IMR-90 (cell line): ENCODE measurements at regions not wholly inside any gene's neighbourhood (a gene's known extent, or its start where the extent isn't known, plus 50 kb on each side); places are given as distances from the start of the nearest gene placed in this dataset.

Source experiments
- ATAC-seq: fragments of 200-7000 bp; cut with Tn5 transposase; 2 replicates; pipeline ENCODE4 v1.9.1; 2020; ENCODE audit warnings: low read depth, mild to moderate bottlenecking, moderate library complexity
- BruUV-seq: library from RNA; stranded (reverse); fragments of 400-500 nt; replicated peaks from 2 replicates; lab custom pipeline; 2021; lab: Mats Ljungman, UMichigan
- CTCF ChIA-PET: fragments of 300-600 bp; formaldehyde crosslinking; extraction: SDS; loops from one replicate; lab custom pipeline; 2021; ENCODE audit warnings: antibody characterized with exemption; lab: Yijun Ruan, JAX
- POLR2A ChIA-PET: fragments of 300-600 bp; sonication (Branson Sonifier 250); formaldehyde crosslinking; loops from one replicate; lab custom pipeline; 2022; ENCODE audit warnings: antibody characterized with exemption; ENCODE audit not compliant: unreplicated experiment; lab: Charles Lee
- DNase-seq: peaks from one replicate; pipeline ENCODE4 v3.0.0; 2013
- H2AFZ ChIP-seq: replicated peaks from 2 replicates; pipeline ENCODE3; 2013; ENCODE audit warnings: low read length, mild to moderate bottlenecking; ENCODE audit not compliant: poor library complexity
- H2AK5ac ChIP-seq: 2 replicates; pipeline ENCODE4 v1.6.1; 2013; ENCODE audit warnings: low read depth, low read length, inconsistent platforms
- H2AK9ac ChIP-seq: replicated peaks from 2 replicates; pipeline ENCODE3; 2013; ENCODE audit warnings: mild to moderate bottlenecking, low read depth, low read length, moderate library complexity; ENCODE audit not compliant: poor library complexity
- H2BK120ac ChIP-seq: 2 replicates; pipeline ENCODE4 v1.6.1; 2013; ENCODE audit warnings: low read depth, low read length, inconsistent platforms
- H2BK15ac ChIP-seq: 3 replicates; pipeline ENCODE4 v1.6.1; 2013; ENCODE audit warnings: low read depth, low read length, inconsistent platforms
- H2BK20ac ChIP-seq: 2 replicates; pipeline ENCODE4 v1.6.1; 2013; ENCODE audit warnings: low read depth, mild to moderate bottlenecking, inconsistent platforms, low read length, moderate library complexity
- H2BK5ac ChIP-seq: 2 replicates; pipeline ENCODE4 v1.6.1; 2013; ENCODE audit warnings: mild to moderate bottlenecking, low read depth, low read length, inconsistent platforms; ENCODE audit not compliant: poor library complexity, severe bottlenecking
- H3K14ac ChIP-seq: replicated peaks from 2 replicates; pipeline ENCODE4 v1.6.1; 2013; ENCODE audit warnings: low read depth, low read length, inconsistent platforms
- H3K18ac ChIP-seq: 2 replicates; pipeline ENCODE4 v1.6.1; 2013; ENCODE audit warnings: low read depth, low read length, control low read depth
- H3K23ac ChIP-seq: 2 replicates; pipeline ENCODE4 v1.6.1; 2013; ENCODE audit warnings: low read depth, low read length, inconsistent platforms
- H3K27ac ChIP-seq: 2 replicates; pipeline ENCODE4 v1.5.1; 2013; ENCODE audit warnings: mild to moderate bottlenecking, control low read depth, low read length; ENCODE audit not compliant: insufficient read depth
- H3K27me3 ChIP-seq: 2 replicates; pipeline ENCODE4 v1.6.1; 2013; ENCODE audit warnings: low read length; ENCODE audit not compliant: control insufficient read depth, insufficient read depth
- H3K36me3 ChIP-seq: 2 replicates; pipeline ENCODE4 v1.6.1; 2013; ENCODE audit warnings: low read length, mixed read lengths; ENCODE audit not compliant: control insufficient read depth, insufficient read depth
- H3K4ac ChIP-seq: 2 replicates; pipeline ENCODE4 v1.6.1; 2013; ENCODE audit warnings: low read depth, low read length, inconsistent platforms
- H3K4me1 ChIP-seq: 2 replicates; pipeline ENCODE4 v1.6.1; 2013; ENCODE audit warnings: low read length, mixed read lengths; ENCODE audit not compliant: control insufficient read depth, insufficient read depth
- H3K4me2 ChIP-seq: 2 replicates; pipeline ENCODE4 v1.6.1; 2013; ENCODE audit warnings: low read depth, mild to moderate bottlenecking, control low read depth, low read length, moderate library complexity
- H3K4me3 ChIP-seq: 2 replicates; pipeline ENCODE4 v1.5.1; 2013; ENCODE audit warnings: low read depth, mild to moderate bottlenecking, control low read depth, low read length, moderate library complexity; ENCODE audit not compliant: insufficient read depth
- H3K56ac ChIP-seq: 2 replicates; pipeline ENCODE4 v1.6.1; 2013; ENCODE audit warnings: low read length, inconsistent platforms; ENCODE audit not compliant: insufficient read depth; ENCODE audit errors: extremely low read depth
- H3K79me1 ChIP-seq, 2 experiments: 2 replicates each; pipeline ENCODE4 v1.6.1; 2013; ENCODE audit warnings: low read length in 2 of 2, inconsistent platforms in 1 of 2, low read depth in 1 of 2
- H3K9ac ChIP-seq: 2 replicates; pipeline ENCODE4 v1.6.1; 2013; ENCODE audit warnings: low read depth, low read length, control low read depth
- H3K9me1 ChIP-seq: 2 replicates; pipeline ENCODE4 v1.6.1; 2013; ENCODE audit warnings: low read length, inconsistent platforms; ENCODE audit not compliant: insufficient read depth
- H3K9me3 ChIP-seq: 2 replicates; pipeline ENCODE4 v1.6.1; 2013; ENCODE audit warnings: low read length; ENCODE audit not compliant: control insufficient read depth, insufficient read depth
- H4K20me1 ChIP-seq: 2 replicates; pipeline ENCODE4 v1.6.1; 2013; ENCODE audit warnings: low read length, inconsistent platforms; ENCODE audit not compliant: insufficient read depth
- H4K5ac ChIP-seq: 2 replicates; pipeline ENCODE4 v1.6.1; 2013; ENCODE audit warnings: mild to moderate bottlenecking, low read depth, low read length, control low read depth
- H4K8ac ChIP-seq, 2 experiments: 2 replicates each; pipeline ENCODE4 v1.6.1; 2013; ENCODE audit warnings: low read depth in 2 of 2, low read length in 2 of 2, control low read depth in 1 of 2, inconsistent platforms in 1 of 2
- H4K91ac ChIP-seq: 2 replicates; pipeline ENCODE4 v1.6.1; 2013; ENCODE audit warnings: low read depth, low read length, inconsistent platforms; ENCODE audit not compliant: insufficient read depth
- BHLHE40 ChIP-seq: fragments of 150-350 bp; IDR thresholded peaks from 2 replicates; pipeline ENCODE4 v1.6.1; 2016; ENCODE audit warnings: mild to moderate bottlenecking, low read depth, low read length
- FOS ChIP-seq: fragments of 150-350 bp; IDR thresholded peaks from 2 replicates; pipeline ENCODE4 v1.6.1; 2016; ENCODE audit warnings: low read depth, low read length
- MAFK ChIP-seq: IDR thresholded peaks from 2 replicates; pipeline ENCODE4 v1.6.1; 2012; ENCODE audit warnings: low read depth, low read length, improper control_type of control experiment
- NFE2L2 ChIP-seq: fragments of 150-350 bp; IDR thresholded peaks from 2 replicates; pipeline ENCODE4 v1.6.1; 2016; ENCODE audit warnings: low read depth, mild to moderate bottlenecking, low read length
- RCOR1 ChIP-seq: IDR thresholded peaks from 2 replicates; pipeline ENCODE4 v1.6.1; 2012; ENCODE audit warnings: mild to moderate bottlenecking, low read length, improper control_type of control experiment; ENCODE audit not compliant: insufficient replicate concordance
- WGBS, 2 experiments: methylation state at CpG; one replicate each; pipeline versions ENCODE4 v1.1.5 to v1.1.7; 2013; ENCODE audit warnings: missing lambda C conversion rate in 2 of 2; ENCODE audit not compliant: insufficient read length in 1 of 2; ENCODE audit errors: extremely low coverage in 2 of 2; 5-methylcytosine and 5-hydroxymethylcytosine counted together
- dilution Hi-C: fragments of 300-500 bp; cut with HindIII; formaldehyde crosslinking; loops from one replicate; pipeline ENCODE4 v1.14.3; 2018; ENCODE audit warnings: low sequenced_read_pairs; ENCODE audit not compliant: unreplicated experiment
- in situ Hi-C: fragments of 300-500 bp; cut with MboI; formaldehyde crosslinking; loops from 3 replicates; pipeline ENCODE4 v1.14.3; 2019; ENCODE audit warnings: low sequenced_read_pairs, inconsistent platforms, mixed read lengths
- intact Hi-C: fragments of 100-400 bp; cut with micrococcal nuclease; formaldehyde crosslinking; loops from 2 replicates; pipeline ENCODE4 v1.10.0; 2022

- Histone ChIP-seq H3K9me1 (no peaks in the 10 kb centered on the region), H3K23ac (no peak overlapping the region), H4K91ac (no peak overlapping the region), H2BK20ac (no peak overlapping the region), H3K9ac (no peak overlapping the region), H3K4me1 (no peaks in the 10 kb centered on the region), H3K18ac (no peak overlapping the region), H3K4me2 (no peak overlapping the region), H2AK9ac (no peak overlapping the region), H2BK5ac (no peak overlapping the region), H4K5ac (no peak overlapping the region), H3K4ac (no peak overlapping the region), H3K27ac (no peak overlapping the region), H4K8ac (no peak overlapping the region), H3K36me3 (no peaks in the 10 kb centered on the region), H3K9me3 (no peaks in the 10 kb centered on the region), H3K27me3 (peaks cover 16% of the 10 kb centered on the region), H2AFZ (peak overlapping the region; percentile 60), H3K56ac (no peak overlapping the region), H3K14ac (no peak overlapping the region), H2BK15ac (no peak overlapping the region), H2AK5ac (no peak overlapping the region), H3K79me1 (no peaks in the 10 kb centered on the region), H3K4me3 (no peak overlapping the region), H4K20me1 (no peaks in the 10 kb centered on the region), H2BK120ac (no peak overlapping the region)
- in situ Hi-C loops, result no loop called here
- no peak for DNase-seq
- intact Hi-C loops, result no loop called here
- WGBS, 2 experiments, result 45% methylated on average over 7 of the region's 8 CpGs; no CpG with 5 or more reads in 1 of the 2 experiments
- dilution Hi-C loops, result no loop called here
- TF ChIP-seq NFE2L2 (no peak), FOS (no peak), RCOR1 (no peak), MAFK (no peak), BHLHE40 (no peak)
- no peak for ATAC-seq
- no TSS peak for BruUV-seq
- CTCF ChIA-PET, result no interaction called here
- POLR2A ChIA-PET, result no interaction called here
These were observed 59.9 kb upstream of the SOX13 start for GRCh38 chr1:204013052-204013451.
